ENCODE measurements at regions not wholly inside any gene's neighbourhood (a gene's known extent, or its start where the extent isn't known, plus 50 kb on each side); places are given as distances from the start of the nearest gene placed in this dataset.

- Histone ChIP-seq H3K36me3 (ENCODE audit: control insufficient read depth, insufficient read depth, low read length) (no peaks in the 10 kb centered on the region), H3K4me3 (ENCODE audit: low read depth, low read length) (no peak overlapping the region), H3K27me3 (ENCODE audit: control insufficient read depth, insufficient read depth, low read length) (peaks cover 6% of the 10 kb centered on the region)
- DNase-seq (ENCODE audit: low read depth): no peak
- TF ChIP-seq CTCF (IDR thresholded peaks at IDR 0.05; ENCODE audit: insufficient read depth, low read length, poor library complexity, severe bottlenecking): no peak
Measured at GRCh38 chr12:131217024-131217586, 263.4 kb downstream of the ADGRD1 start.

GRCh38 chr12:131218026-131218922, 264.6 kb downstream of the ADGRD1 start:
- TF ChIP-seq CTCF (IDR thresholded peaks at IDR 0.05; ENCODE audit: insufficient read depth, low read length, poor library complexity, severe bottlenecking): no peak
- peaks cover 6% of the 10 kb centered on the region for H3K27me3 ChIP-seq (ENCODE audit: control insufficient read depth, insufficient read depth, low read length)
- no peak overlapping the region for H3K4me3 ChIP-seq (ENCODE audit: low read depth, low read length)
- no peaks in the 10 kb centered on the region for H3K36me3 ChIP-seq (ENCODE audit: control insufficient read depth, insufficient read depth, low read length)
- peak; percentile 5 for DNase-seq (ENCODE audit: low read depth)

- Histone ChIP-seq H3K27me3 (ENCODE audit: control insufficient read depth, insufficient read depth, low read length) (peaks cover 6% of the 10 kb centered on the region), H3K4me3 (ENCODE audit: low read depth, low read length) (no peak overlapping the region), H3K36me3 (ENCODE audit: control insufficient read depth, insufficient read depth, low read length) (no peaks in the 10 kb centered on the region)
- no peak for DNase-seq (ENCODE audit: low read depth)
- no peak for TF ChIP-seq CTCF (IDR thresholded peaks at IDR 0.05; ENCODE audit: insufficient read depth, low read length, poor library complexity, severe bottlenecking)
Measured at GRCh38 chr12:131218923-131219669, 265.4 kb downstream of the ADGRD1 start.

- no peak for DNase-seq (ENCODE audit: low read depth)
- TF ChIP-seq CTCF (IDR thresholded peaks at IDR 0.05; ENCODE audit: insufficient read depth, low read length, poor library complexity, severe bottlenecking): no peak
- H3K4me3 ChIP-seq (ENCODE audit: low read depth, low read length): no peak overlapping the region
- H3K36me3 ChIP-seq (ENCODE audit: control insufficient read depth, insufficient read depth, low read length): no peaks in the 10 kb centered on the region
- peaks cover 6% of the 10 kb centered on the region for H3K27me3 ChIP-seq (ENCODE audit: control insufficient read depth, insufficient read depth, low read length)
Measured at GRCh38 chr12:131219670-131220330, 266.1 kb downstream of the ADGRD1 start.

- H3K36me3 ChIP-seq (ENCODE audit: control insufficient read depth, insufficient read depth, low read length): no peaks in the 10 kb centered on the region
- H3K4me3 ChIP-seq (ENCODE audit: low read depth, low read length): no peak overlapping the region
- TF ChIP-seq CTCF (IDR thresholded peaks at IDR 0.05; ENCODE audit: insufficient read depth, low read length, poor library complexity, severe bottlenecking): no peak
- DNase-seq (ENCODE audit: low read depth): no peak
- peaks cover 6% of the 10 kb centered on the region for H3K27me3 ChIP-seq (ENCODE audit: control insufficient read depth, insufficient read depth, low read length)
Measured at GRCh38 chr12:131220331-131220685, 266.6 kb downstream of the ADGRD1 start.
